ENCODE measurements at regions not wholly inside any gene's neighbourhood (a gene's known extent, or its start where the extent isn't known, plus 50 kb on each side); places are given as distances from the start of the nearest gene placed in this dataset.

DNA sequence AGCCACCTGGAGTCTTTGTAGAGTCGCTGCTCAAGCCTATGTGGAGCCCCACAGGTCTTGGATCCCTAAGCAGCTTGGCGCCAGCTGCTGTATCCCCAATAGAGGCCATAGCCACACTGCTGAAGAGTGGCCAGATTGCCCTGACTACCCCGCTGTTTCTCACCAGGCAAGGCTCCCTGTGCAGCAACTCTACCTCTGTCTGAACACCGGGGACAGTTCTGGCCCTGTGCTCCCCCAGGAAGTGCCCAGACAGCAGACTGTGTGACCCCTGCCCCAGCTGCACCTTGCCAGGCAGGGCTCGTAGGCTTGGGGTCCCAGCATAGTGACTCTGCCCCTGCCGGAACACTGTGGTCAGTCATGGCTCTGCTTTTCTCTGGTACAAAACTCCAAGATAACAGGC is 53.5 kb upstream of the GALNT13 start:
- no peak for DNase-seq

DNA sequence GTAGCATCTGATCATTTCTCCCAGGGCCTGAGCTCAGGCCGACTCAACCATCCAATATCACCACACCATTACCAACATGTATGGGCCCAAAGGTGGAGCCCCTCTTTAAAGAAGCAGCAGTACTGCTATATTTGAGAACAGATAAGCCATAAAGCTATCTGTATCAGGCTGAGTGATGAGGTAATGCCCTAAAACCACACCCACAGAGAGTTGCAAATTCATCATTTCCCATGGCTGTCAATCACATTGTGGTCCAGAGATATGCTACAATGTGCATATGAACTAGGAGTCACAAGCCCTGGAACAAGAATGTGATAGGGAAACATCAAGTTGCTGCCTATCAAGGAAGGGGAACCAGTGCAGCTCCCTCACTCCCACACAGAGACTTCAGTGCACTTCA is 52.6 kb upstream of the GALNT13 start:
- no peak for DNase-seq

DNA sequence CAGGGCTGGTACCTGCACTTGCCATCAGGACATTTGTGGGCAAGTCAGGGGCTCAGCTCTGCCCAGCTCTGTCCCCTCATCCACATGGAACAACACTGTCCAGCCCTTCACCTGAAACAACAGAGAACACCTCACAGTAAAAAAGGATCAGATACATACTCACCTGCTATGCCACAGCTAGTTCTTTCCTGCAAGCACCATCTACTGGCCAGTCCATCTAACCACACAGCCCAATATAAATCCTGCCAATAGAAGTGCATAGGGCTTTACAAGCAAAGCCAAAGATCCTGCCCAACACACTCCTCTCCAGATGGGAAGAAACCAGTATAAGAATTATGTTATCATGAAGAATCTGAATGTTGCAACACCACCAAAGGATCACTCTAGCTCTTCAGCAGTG is 52.2 kb upstream of the GALNT13 start:
- no peak for DNase-seq

All from activated CD4-positive, alpha-beta T cell treated with anti-CD3 and anti-CD28 coated beads, Interleukin-2, amount 50 U/mL, for 16 hours (primary cell).